Sigmoid colon (tissue), 3 donors: ENCODE measurements at regions not wholly inside any gene's neighbourhood (a gene's known extent, or its start where the extent isn't known, plus 50 kb on each side); places are given as distances from the start of the nearest gene placed in this dataset.

Source experiments
- POLR2A ChIP-seq, 2 donors: fragments of 450-650 bp; IDR thresholded peaks; one replicate each; pipeline ENCODE4 v1.6.1; 2016; ENCODE audit warnings: antibody characterized with exemption in 2 of 2, mild to moderate bottlenecking in 2 of 2, moderate library complexity in 2 of 2
- TF ChIP-seq, protein P1 (sequence below), 4 experiments: fragments of 450-650 bp in 3 of 4; fragments of 200-600 bp in 1 of 4; IDR thresholded peaks; one replicate each; pipeline ENCODE4 v1.5.1; 2016 to 2019; ENCODE audit warnings: antibody characterized with exemption in 4 of 4, mild to moderate bottlenecking in 3 of 4, moderate library complexity in 2 of 4

DNA sequence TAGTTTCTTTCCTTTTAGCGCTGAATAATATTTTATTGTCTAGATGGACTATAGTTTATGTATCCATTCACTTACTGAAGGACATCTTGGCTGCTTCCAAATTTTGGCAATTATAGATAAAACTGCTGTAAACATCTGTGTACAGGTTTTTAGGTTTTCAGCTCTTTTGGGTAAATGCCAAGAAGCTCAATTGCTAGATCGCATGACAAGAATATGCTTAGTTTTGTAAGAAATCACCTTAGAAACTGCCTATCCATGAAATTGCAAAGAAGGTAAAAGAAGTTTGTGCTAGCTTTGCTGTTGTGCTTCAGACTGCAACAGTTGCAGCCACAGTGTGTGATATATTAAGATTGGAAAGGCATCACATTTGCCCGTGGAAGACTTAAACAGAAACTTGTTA lies 103.2 kb upstream of the TNS3 start:
- TF ChIP-seq, protein P1, sequence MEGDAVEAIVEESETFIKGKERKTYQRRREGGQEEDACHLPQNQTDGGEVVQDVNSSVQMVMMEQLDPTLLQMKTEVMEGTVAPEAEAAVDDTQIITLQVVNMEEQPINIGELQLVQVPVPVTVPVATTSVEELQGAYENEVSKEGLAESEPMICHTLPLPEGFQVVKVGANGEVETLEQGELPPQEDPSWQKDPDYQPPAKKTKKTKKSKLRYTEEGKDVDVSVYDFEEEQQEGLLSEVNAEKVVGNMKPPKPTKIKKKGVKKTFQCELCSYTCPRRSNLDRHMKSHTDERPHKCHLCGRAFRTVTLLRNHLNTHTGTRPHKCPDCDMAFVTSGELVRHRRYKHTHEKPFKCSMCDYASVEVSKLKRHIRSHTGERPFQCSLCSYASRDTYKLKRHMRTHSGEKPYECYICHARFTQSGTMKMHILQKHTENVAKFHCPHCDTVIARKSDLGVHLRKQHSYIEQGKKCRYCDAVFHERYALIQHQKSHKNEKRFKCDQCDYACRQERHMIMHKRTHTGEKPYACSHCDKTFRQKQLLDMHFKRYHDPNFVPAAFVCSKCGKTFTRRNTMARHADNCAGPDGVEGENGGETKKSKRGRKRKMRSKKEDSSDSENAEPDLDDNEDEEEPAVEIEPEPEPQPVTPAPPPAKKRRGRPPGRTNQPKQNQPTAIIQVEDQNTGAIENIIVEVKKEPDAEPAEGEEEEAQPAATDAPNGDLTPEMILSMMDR (IDR thresholded peaks at IDR 0.05): no peak
- TF ChIP-seq POLR2A (IDR thresholded peaks at IDR 0.05): no peak
